ENCODE measurements at regions not wholly inside any gene's neighbourhood (a gene's known extent, or its start where the extent isn't known, plus 50 kb on each side); places are given as distances from the start of the nearest gene placed in this dataset.

GRCh38 chr2:52810460-52810859, 957.1 kb upstream of the CHAC2 start:
- peak in 2 of 6 experiments; percentile 16 to 22 for TF ChIP-seq CTCF (IDR thresholded peaks at IDR 0.05)
- no peak for TF ChIP-seq POLR2A (IDR thresholded peaks at IDR 0.05)

Data from Peyer's patch (tissue), 4 donors.